HepG2 (cell line): ENCODE measurements at regions not wholly inside any gene's neighbourhood (a gene's known extent, or its start where the extent isn't known, plus 50 kb on each side); places are given as distances from the start of the nearest gene placed in this dataset.

ENCODE experiments used
- ATAC-seq: fragments of 200-7000 bp; cut with Tn5 transposase; 3 replicates; pipeline ENCODE4 v1.9.1; 2020; ENCODE audit warnings: mild to moderate bottlenecking, moderate library complexity
- BruUV-seq: library from RNA; stranded (reverse); fragments of 400-500 nt; replicated peaks from 2 replicates; lab custom pipeline; 2021; lab: Mats Ljungman, UMichigan
- CTCF ChIA-PET: fragments of 300-600 bp; formaldehyde crosslinking; extraction: SDS; loops from one replicate; lab custom pipeline; 2021; ENCODE audit warnings: low total read pairs, inconsistent platforms, low intra/inter-chr PET ratio; lab: Yijun Ruan, JAX
- POLR2A ChIA-PET: fragments of 350-600 bp; sonication (Branson Sonifier 250); formaldehyde crosslinking; loops from one replicate; lab custom pipeline; 2020; ENCODE audit warnings: antibody characterized with exemption, inconsistent platforms; lab: Yijun Ruan, JAX
- DNase-seq: peaks from one replicate; pipeline ENCODE4 v3.0.0-alpha.2; 2015; ENCODE audit warnings: low spot score
- FAIRE-seq: peaks from 3 replicates; lab custom pipeline; 2011; peaks lifted over from hg19 to GRCh38; lab: Jason Lieb, UNC
- H2AFZ ChIP-seq: one replicate; pipeline ENCODE4 v1.6.1; 2011; ENCODE audit warnings: low read length, inconsistent platforms
- H3K27ac ChIP-seq: fragments of 300-600 bp; 3 replicates; pipeline ENCODE4 v1.8.0; 2011; ENCODE audit warnings: mixed run types, mild to moderate bottlenecking, mixed read lengths, low read length, inconsistent platforms; ENCODE audit not compliant: insufficient read depth; ENCODE audit errors: extremely low read length
- H3K27me3 ChIP-seq, 2 experiments: fragments of 200-600 bp in 1 of 2; 2 replicates in 1 of 2; 3 replicates in 1 of 2; pipeline versions ENCODE4 v1.6.0 to v1.8.0; 2011; ENCODE audit warnings: low read length in 2 of 2, mild to moderate bottlenecking in 2 of 2, moderate library complexity in 2 of 2, inconsistent platforms in 1 of 2; ENCODE audit not compliant: insufficient read depth in 2 of 2, control insufficient read depth in 1 of 2
- H3K36me3 ChIP-seq, 2 experiments: fragments of 200-600 bp in 1 of 2; replicated peaks in 1 of 2; 2 replicates in 1 of 2; 3 replicates in 1 of 2; pipeline versions ENCODE4 v1.5.1 to v1.8.0; 2011; ENCODE audit warnings: low read length in 2 of 2, inconsistent platforms in 1 of 2; ENCODE audit not compliant: insufficient read depth in 2 of 2, control insufficient read depth in 1 of 2
- H3K4me1 ChIP-seq: 2 replicates; pipeline ENCODE4 v1.5.1; 2012; ENCODE audit warnings: low read length, inconsistent platforms; ENCODE audit not compliant: insufficient read depth
- H3K4me2 ChIP-seq: 2 replicates; pipeline ENCODE4 v1.6.0; 2011; ENCODE audit warnings: low read depth, low read length, inconsistent platforms
- H3K4me3 ChIP-seq, 3 experiments: fragments of 200-600 bp in 1 of 3; sonication (generic), shearing (Covaris generic) in 1 of 3; replicated peaks in 1 of 3; 2 replicates each; pipeline ENCODE4 v1.5.1; 2011 to 2016; ENCODE audit warnings: low read length in 3 of 3, inconsistent platforms in 2 of 3, low read depth in 2 of 3, mild to moderate bottlenecking in 2 of 3, control low read depth in 1 of 3, mixed read lengths in 1 of 3; ENCODE audit not compliant: insufficient read depth in 1 of 3
- H3K79me2 ChIP-seq: one replicate; pipeline ENCODE4 v1.6.1; 2011; ENCODE audit warnings: low read length, inconsistent platforms; ENCODE audit not compliant: insufficient read depth
- H3K9ac ChIP-seq: 2 replicates; pipeline ENCODE4 v1.6.0; 2011; ENCODE audit warnings: mild to moderate bottlenecking, low read depth, low read length, inconsistent platforms; ENCODE audit not compliant: insufficient read depth
- H3K9me3 ChIP-seq: 2 replicates; pipeline ENCODE4 v1.5.1; 2012; ENCODE audit warnings: mild to moderate bottlenecking, low read length
- H4K20me1 ChIP-seq: 2 replicates; pipeline ENCODE4 v1.6.0; 2011; ENCODE audit warnings: inconsistent platforms, mild to moderate bottlenecking, low read length, moderate library complexity; ENCODE audit not compliant: insufficient read depth
- BORCS8-MEF2B ChIP-seq: sonication (generic); formaldehyde crosslinking; IDR thresholded peaks from 2 replicates; pipeline ENCODE4 v1.8.0; 2022; ENCODE audit warnings: mild to moderate bottlenecking, missing genetic modification reagents
- CREB1 ChIP-seq, 2 experiments: fragments of 450-650 bp in 1 of 2; IDR thresholded peaks; 2 replicates each; pipeline ENCODE4 v1.6.1; 2016 to 2017; ENCODE audit warnings: control low read depth in 1 of 2, mild to moderate bottlenecking in 1 of 2, missing compliant biosample characterization in 1 of 2, missing genetic modification characterization in 1 of 2
- ERF ChIP-seq: IDR thresholded peaks from 2 replicates; pipeline ENCODE4 v1.6.1; 2018; ENCODE audit warnings: missing biosample characterization, missing genetic modification reagents
- HNRNPLL ChIP-seq: fragments of 200-400 bp; formaldehyde crosslinking; IDR thresholded peaks from 2 replicates; pipeline ENCODE4 v1.6.1; 2017; ENCODE audit warnings: mild to moderate bottlenecking, low read depth, low read length; ENCODE audit not compliant: poor library complexity, severe bottlenecking
- KDM2A ChIP-seq: sonication (generic); formaldehyde crosslinking; IDR thresholded peaks from 2 replicates; pipeline ENCODE4 v1.4.0; 2020; ENCODE audit warnings: low read depth, missing genetic modification reagents, borderline replicate concordance
- LCORL ChIP-seq, 2 experiments: fragments of 450-650 bp in 1 of 2; sonication (generic) in 1 of 2; formaldehyde crosslinking in 1 of 2; IDR thresholded peaks; 2 replicates each; pipeline versions ENCODE4 v1.5.0 to v1.6.1; 2017 to 2020; ENCODE audit warnings: antibody characterized with exemption in 1 of 2, missing genetic modification reagents in 1 of 2
- MLLT10 ChIP-seq: sonication (generic); formaldehyde crosslinking; IDR thresholded peaks from 2 replicates; pipeline ENCODE4 v1.4.0; 2020; ENCODE audit warnings: missing genetic modification reagents
- RAD51 ChIP-seq: fragments of 450-650 bp; IDR thresholded peaks from 2 replicates; pipeline ENCODE4 v1.6.1; 2016; ENCODE audit warnings: borderline replicate concordance
- SRF ChIP-seq: IDR thresholded peaks from 2 replicates; pipeline ENCODE4 v1.6.1; 2011; ENCODE audit warnings: mild to moderate bottlenecking, low read depth, low read length, moderate library complexity
- TBL1XR1 ChIP-seq: fragments of 150-350 bp; IDR thresholded peaks from 2 replicates; pipeline ENCODE4 v1.6.1; 2014; ENCODE audit warnings: borderline replicate concordance, low read length; ENCODE audit not compliant: partially characterized antibody
- TEAD3 ChIP-seq: optimal IDR thresholded peaks from 2 replicates; pipeline ENCODE3; 2016; ENCODE audit warnings: borderline replicate concordance
- XBP1 ChIP-seq: sonication (generic); formaldehyde crosslinking; IDR thresholded peaks from 2 replicates; pipeline ENCODE4 v1.5.0; 2020; ENCODE audit warnings: missing genetic modification reagents
- ZBTB43 ChIP-seq: sonication (generic); formaldehyde crosslinking; conservative IDR thresholded peaks from 2 replicates; pipeline ENCODE4 v1.4.0; 2020; ENCODE audit warnings: missing genetic modification reagents
- ZC3H4 ChIP-seq: sonication (generic); formaldehyde crosslinking; IDR thresholded peaks from 2 replicates; pipeline ENCODE4 v1.4.0; 2020; ENCODE audit warnings: missing genetic modification reagents, borderline replicate concordance
- ZNF451 ChIP-seq: sonication (generic); formaldehyde crosslinking; IDR thresholded peaks from 2 replicates; pipeline ENCODE4 v1.5.0; 2020; ENCODE audit warnings: mild to moderate bottlenecking, missing genetic modification reagents
- ZNF549 ChIP-seq: sonication (generic); formaldehyde crosslinking; IDR thresholded peaks from 2 replicates; pipeline ENCODE4 v1.5.0; 2020; ENCODE audit warnings: missing genetic modification reagents
- ZSCAN31 ChIP-seq: sonication (generic); formaldehyde crosslinking; IDR thresholded peaks from 2 replicates; pipeline ENCODE4 v1.5.0; 2020; ENCODE audit warnings: low read depth, mild to moderate bottlenecking, missing genetic modification reagents
- WGBS: methylation state at CpG from one replicate; pipeline ENCODE4 v1.1.6; 2017; ENCODE audit warnings: low lambda C conversion rate; 5-methylcytosine and 5-hydroxymethylcytosine counted together
- in situ Hi-C: cut with HindIII; loops from 2 replicates; pipeline ENCODE4 v1.10.0; 2017; ENCODE audit warnings: low pct_unique_long_range_greater_than_20kb; ENCODE audit not compliant: extremely low pct_ligation_motif_present
- intact Hi-C: fragments of 100-400 bp; cut with micrococcal nuclease; formaldehyde crosslinking; loops from one replicate; pipeline ENCODE4 v1.10.0; 2022; ENCODE audit not compliant: unreplicated experiment
- TF ChIP-seq, protein P1 (sequence below): sonication (generic); formaldehyde crosslinking; IDR thresholded peaks from 2 replicates; pipeline ENCODE4 v1.5.0; 2020; ENCODE audit warnings: missing genetic modification reagents, mild to moderate bottlenecking, borderline replicate concordance
- TF ChIP-seq, protein P2 (sequence below): sonication (generic); formaldehyde crosslinking; IDR thresholded peaks from 2 replicates; pipeline ENCODE4 v1.4.0; 2020; ENCODE audit warnings: mild to moderate bottlenecking, missing genetic modification reagents

DNA sequence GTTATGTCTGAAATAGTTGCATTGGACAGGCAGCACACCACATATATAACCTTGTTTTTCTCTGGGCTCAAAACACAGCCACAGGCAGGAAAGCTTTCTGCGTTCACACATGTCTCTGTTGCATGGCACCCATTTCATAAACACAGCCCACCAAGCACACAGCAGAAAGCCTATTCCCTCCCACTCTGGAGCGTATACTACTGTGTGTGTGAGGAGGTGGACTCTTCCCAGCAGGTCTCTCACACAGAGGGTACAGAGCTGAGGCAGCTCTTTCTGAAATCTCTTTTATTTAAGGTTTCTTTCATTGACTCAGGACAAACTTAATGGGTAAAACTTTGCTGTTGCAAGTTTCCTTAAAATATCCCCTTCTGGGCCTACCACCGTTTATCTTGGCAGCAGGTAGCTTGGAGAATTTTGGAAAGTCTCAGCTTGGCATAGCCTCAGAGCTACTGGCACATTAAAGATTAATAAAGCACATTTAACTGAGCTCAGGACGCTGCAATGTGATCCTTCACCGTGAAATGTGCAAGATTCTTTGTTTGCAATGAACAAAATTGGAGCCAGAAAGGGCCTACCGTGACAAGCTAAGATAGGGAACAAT lies 105.1 kb upstream of the NCKAP5 start:
- DNase-seq = no peak
- Histone ChIP-seq H3K79me2 (no peaks in the 10 kb centered on the region), H3K4me3 (no peak overlapping the region)
- TF ChIP-seq TEAD3 (CRISPR knock-in tag) (no peak), ZC3H4 (no peak), ERF (CRISPR knock-in tag) (no peak), RAD51 (no peak), SRF (no peak), BORCS8-MEF2B (CRISPR knock-in tag) (no peak), XBP1 (CRISPR knock-in tag) (no peak), ZNF451 (CRISPR knock-in tag) (no peak), TBL1XR1 (no peak), MLLT10 (CRISPR knock-in tag) (no peak), ZSCAN31 (no peak), ZBTB43 (CRISPR knock-in tag) (no peak), HNRNPLL (no peak), LCORL (IDR thresholded peaks at IDR 0.05) (no peak), LCORL (CRISPR knock-in tag; IDR thresholded peaks at IDR 0.05) (no peak), KDM2A (CRISPR knock-in tag) (no peak), ZNF549 (CRISPR knock-in tag) (no peak), CREB1 (IDR thresholded peaks at IDR 0.05) (no peak), CREB1 (CRISPR knock-in tag; IDR thresholded peaks at IDR 0.05) (no peak)
- TF ChIP-seq, protein P1, sequence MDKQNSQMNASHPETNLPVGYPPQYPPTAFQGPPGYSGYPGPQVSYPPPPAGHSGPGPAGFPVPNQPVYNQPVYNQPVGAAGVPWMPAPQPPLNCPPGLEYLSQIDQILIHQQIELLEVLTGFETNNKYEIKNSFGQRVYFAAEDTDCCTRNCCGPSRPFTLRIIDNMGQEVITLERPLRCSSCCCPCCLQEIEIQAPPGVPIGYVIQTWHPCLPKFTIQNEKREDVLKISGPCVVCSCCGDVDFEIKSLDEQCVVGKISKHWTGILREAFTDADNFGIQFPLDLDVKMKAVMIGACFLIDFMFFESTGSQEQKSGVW (CRISPR knock-in tag) = no peak
- TF ChIP-seq, protein P2, sequence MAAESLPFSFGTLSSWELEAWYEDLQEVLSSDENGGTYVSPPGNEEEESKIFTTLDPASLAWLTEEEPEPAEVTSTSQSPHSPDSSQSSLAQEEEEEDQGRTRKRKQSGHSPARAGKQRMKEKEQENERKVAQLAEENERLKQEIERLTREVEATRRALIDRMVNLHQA (CRISPR knock-in tag) = no peak
- TF ChIP-seq, all 625 proteins: peak for 0
- WGBS = 22% methylated on average over 6 of the region's 6 CpGs
- in situ Hi-C loops (no loop called here), intact Hi-C loops (no loop called here)
- no peaks in the 10 kb centered on the region for H4K20me1 ChIP-seq
- no peaks in the 10 kb centered on the region for H3K27me3 ChIP-seq
- H3K9me3 ChIP-seq = no peaks in the 10 kb centered on the region
- no peak overlapping the region for H3K4me2 ChIP-seq
- ChIA-PET CTCF (no interaction called here), POLR2A (no interaction called here)
- no TSS peak for BruUV-seq
- H2AFZ ChIP-seq = no peak overlapping the region
- FAIRE-seq = no peak
- H3K27ac ChIP-seq = no peak overlapping the region
- H3K36me3 ChIP-seq = no peaks in the 10 kb centered on the region
- no peak overlapping the region for H3K9ac ChIP-seq
- H3K4me1 ChIP-seq = peaks cover 15% of the 10 kb centered on the region
- no peak for ATAC-seq
